AG09319 (cell line): ENCODE measurements at regions not wholly inside any gene's neighbourhood (a gene's known extent, or its start where the extent isn't known, plus 50 kb on each side); places are given as distances from the start of the nearest gene placed in this dataset.

Experiments used
- DNase-seq: peaks from one replicate; pipeline ENCODE4 v3.0.0-alpha.2; 2010; ENCODE audit warnings: low read depth; ENCODE audit errors: extremely low read depth
- TF ChIP-seq, protein P1 (sequence below): IDR thresholded peaks from 2 replicates; pipeline ENCODE4 v1.5.1; 2011; ENCODE audit warnings: low read depth, mild to moderate bottlenecking, inconsistent platforms, low read length, moderate library complexity

- TF ChIP-seq, protein P1, sequence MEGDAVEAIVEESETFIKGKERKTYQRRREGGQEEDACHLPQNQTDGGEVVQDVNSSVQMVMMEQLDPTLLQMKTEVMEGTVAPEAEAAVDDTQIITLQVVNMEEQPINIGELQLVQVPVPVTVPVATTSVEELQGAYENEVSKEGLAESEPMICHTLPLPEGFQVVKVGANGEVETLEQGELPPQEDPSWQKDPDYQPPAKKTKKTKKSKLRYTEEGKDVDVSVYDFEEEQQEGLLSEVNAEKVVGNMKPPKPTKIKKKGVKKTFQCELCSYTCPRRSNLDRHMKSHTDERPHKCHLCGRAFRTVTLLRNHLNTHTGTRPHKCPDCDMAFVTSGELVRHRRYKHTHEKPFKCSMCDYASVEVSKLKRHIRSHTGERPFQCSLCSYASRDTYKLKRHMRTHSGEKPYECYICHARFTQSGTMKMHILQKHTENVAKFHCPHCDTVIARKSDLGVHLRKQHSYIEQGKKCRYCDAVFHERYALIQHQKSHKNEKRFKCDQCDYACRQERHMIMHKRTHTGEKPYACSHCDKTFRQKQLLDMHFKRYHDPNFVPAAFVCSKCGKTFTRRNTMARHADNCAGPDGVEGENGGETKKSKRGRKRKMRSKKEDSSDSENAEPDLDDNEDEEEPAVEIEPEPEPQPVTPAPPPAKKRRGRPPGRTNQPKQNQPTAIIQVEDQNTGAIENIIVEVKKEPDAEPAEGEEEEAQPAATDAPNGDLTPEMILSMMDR: no peak
- DNase-seq: no peak
These were observed 72.0 kb upstream of the SERP2 start for GRCh38 chr13:44301639-44302015.

GRCh38 chr13:44302233-44302632, 71.4 kb upstream of the SERP2 start:
- no peak for DNase-seq
- TF ChIP-seq, protein P1: no peak

DNA sequence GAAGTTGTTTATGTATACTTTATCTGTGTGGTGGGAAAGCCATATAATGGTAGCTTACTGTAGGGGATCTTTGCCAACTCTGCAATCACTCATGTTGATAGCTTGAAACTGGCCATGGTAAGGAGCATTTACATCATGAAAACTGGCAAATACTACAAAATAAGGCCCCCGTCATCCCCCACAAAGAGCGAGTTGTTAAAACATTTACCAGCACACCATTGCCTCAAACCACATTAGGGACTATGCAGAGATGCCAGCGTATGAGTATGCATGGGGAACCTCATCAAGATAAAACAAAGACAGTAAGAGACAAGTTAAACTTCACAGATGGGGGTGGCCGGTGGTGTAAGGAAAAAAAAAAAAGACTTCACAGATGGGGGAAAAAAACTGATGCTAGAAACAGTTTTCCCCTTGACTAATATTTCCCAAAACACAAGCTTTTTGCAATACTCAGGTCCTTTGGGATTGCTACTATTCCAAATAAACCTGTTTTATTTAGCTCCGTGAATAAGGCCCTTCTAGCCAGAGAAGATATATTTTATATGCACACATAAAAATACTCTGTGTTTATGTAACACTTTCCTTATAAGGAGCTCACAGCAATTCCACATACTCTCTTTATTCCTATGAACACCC, 70.6 kb upstream of the SERP2 start:
- TF ChIP-seq, protein P1: no peak
- DNase-seq: no peak

DNA sequence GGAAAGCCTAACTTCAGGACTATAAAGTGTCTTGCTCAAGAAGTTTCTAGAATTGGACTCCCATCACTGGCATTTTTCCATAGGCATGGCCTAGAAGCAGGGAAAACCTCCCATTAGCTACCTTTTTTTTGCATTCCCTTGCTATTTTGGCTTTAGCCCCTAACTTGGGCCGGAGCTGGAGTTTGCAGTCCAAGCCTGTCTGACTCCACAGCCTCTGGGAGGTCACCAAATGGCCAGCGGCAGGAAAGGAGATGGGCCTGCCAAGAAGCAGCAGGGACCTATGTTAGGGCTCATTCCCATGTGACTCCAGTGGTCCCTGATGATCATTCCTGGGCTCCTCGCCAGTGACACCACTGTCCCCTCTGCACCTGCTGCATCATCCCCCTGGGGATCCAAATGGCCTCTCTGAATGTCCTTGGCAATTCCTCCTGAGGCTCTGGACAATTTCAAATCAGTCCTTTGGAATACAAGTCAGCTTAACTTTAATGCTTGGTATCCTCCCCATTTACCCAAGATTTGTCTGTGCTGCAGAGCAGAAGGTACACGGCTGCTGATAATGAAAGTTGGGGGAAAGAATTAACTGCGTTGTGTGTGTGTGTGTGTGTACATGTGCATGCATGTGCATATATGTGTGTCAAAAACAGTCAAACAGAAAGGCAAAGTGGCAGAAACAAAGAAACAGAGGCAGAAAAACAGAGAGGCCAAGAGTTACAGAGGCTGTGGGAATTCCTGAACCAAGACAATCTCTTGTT, 69.8 kb upstream of the SERP2 start:
- TF ChIP-seq, protein P1: no peak
- no peak for DNase-seq

GRCh38 chr13:44304433-44304725, 69.2 kb upstream of the SERP2 start:
- no peak for DNase-seq
- TF ChIP-seq, protein P1: no peak

DNA sequence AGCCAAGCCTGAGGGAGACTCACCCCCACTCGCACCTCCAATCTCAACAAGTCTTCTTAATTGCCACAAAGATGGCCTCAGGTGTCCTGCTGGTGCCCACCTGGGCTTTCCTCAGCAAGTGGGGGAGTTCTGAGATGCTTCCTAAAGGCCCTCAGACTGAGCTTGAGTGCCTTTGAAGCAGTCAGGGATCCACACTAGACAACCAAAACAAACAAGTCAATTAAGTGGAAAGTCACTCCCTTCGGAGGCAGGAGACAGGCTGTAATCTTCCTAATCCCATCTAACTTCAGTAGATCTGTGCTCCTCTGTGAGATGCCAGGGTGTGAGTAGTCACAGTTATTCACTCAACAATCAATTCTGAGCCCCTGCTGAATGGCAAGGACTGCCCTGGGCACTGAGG, 68.3 kb upstream of the SERP2 start:
- TF ChIP-seq, protein P1: no peak
- DNase-seq: no peak

- no peak for DNase-seq
- TF ChIP-seq, protein P1: no peak
These were observed 67.7 kb upstream of the SERP2 start for GRCh38 chr13:44305917-44306370.
